HEK293 (cell line): ENCODE measurements at regions not wholly inside any gene's neighbourhood (a gene's known extent, or its start where the extent isn't known, plus 50 kb on each side); places are given as distances from the start of the nearest gene placed in this dataset.

ENCODE experiments used
- CTCF ChIA-PET: fragments of 350-600 bp; formaldehyde crosslinking; extraction: SDS; loops from one replicate; lab custom pipeline; 2021; ENCODE audit warnings: antibody characterized with exemption; lab: Yijun Ruan, JAX
- POLR2A ChIA-PET: fragments of 300-600 bp; formaldehyde crosslinking; extraction: SDS; loops from one replicate; lab custom pipeline; 2020; ENCODE audit warnings: antibody characterized with exemption, inconsistent platforms; lab: Yijun Ruan, JAX
- H3K27ac ChIP-seq: fragments of 200-500 bp; sonication (Bioruptor generic); 2 replicates; pipeline ENCODE4 v1.5.1; 2014; ENCODE audit warnings: low read depth, low read length, control low read depth, inconsistent platforms; ENCODE audit errors: extremely low read depth
- H3K36me3 ChIP-seq, 2 experiments: fragments of 200-500 bp in 1 of 2; sonication (Bioruptor generic) in 1 of 2; 1 replicate in 1 of 2; 2 replicates in 1 of 2; pipeline ENCODE4 v1.5.1; 2014 to 2017; ENCODE audit warnings: inconsistent platforms in 2 of 2, low read length in 2 of 2; ENCODE audit not compliant: control insufficient read depth in 2 of 2, insufficient read depth in 1 of 2
- H3K4me1 ChIP-seq: fragments of 200-500 bp; sonication (Bioruptor generic); 2 replicates; pipeline ENCODE4 v1.5.1; 2014; ENCODE audit warnings: mild to moderate bottlenecking, low read length, inconsistent platforms; ENCODE audit not compliant: control insufficient read depth, insufficient read depth
- H3K4me3 ChIP-seq: 2 replicates; pipeline ENCODE4 v1.5.1; 2011; ENCODE audit warnings: low read depth, mild to moderate bottlenecking, control low read depth, low read length, moderate library complexity
- H3K9me3 ChIP-seq: fragments of 200-500 bp; sonication (Bioruptor generic); 2 replicates; pipeline ENCODE4 v1.5.1; 2014; ENCODE audit warnings: low read depth, low read length, inconsistent platforms; ENCODE audit not compliant: control insufficient read depth, insufficient read depth
- FEZF1 ChIP-seq: fragments of 450-650 bp; formaldehyde crosslinking; IDR thresholded peaks from 2 replicates; pipeline ENCODE4 v1.5.1; 2016; ENCODE audit warnings: missing biosample characterization, missing genetic modification characterization
- GLI4 ChIP-seq: fragments of 450-650 bp; formaldehyde crosslinking; IDR thresholded peaks from 2 replicates; pipeline ENCODE4 v1.5.1; 2016; ENCODE audit warnings: missing biosample characterization, missing genetic modification characterization
- KLF7 ChIP-seq: fragments of 450-650 bp; formaldehyde crosslinking; IDR thresholded peaks from 2 replicates; pipeline ENCODE4 v1.5.1; 2016; ENCODE audit warnings: missing biosample characterization, missing genetic modification characterization, borderline replicate concordance
- SALL2 ChIP-seq: fragments of 450-650 bp; formaldehyde crosslinking; IDR thresholded peaks from 2 replicates; pipeline ENCODE4 v1.5.0; 2017; ENCODE audit warnings: missing biosample characterization, mild to moderate bottlenecking, missing genetic modification characterization, borderline replicate concordance
- SCRT1 ChIP-seq: fragments of 450-650 bp; formaldehyde crosslinking; IDR thresholded peaks from 2 replicates; pipeline ENCODE4 v1.5.1; 2016; ENCODE audit warnings: missing biosample characterization, missing genetic modification characterization, borderline replicate concordance
- ZBTB1 ChIP-seq: fragments of 450-650 bp; formaldehyde crosslinking; IDR thresholded peaks from 2 replicates; pipeline ENCODE4 v1.5.1; 2016; ENCODE audit warnings: missing biosample characterization, missing genetic modification characterization
- ZBTB21 ChIP-seq: fragments of 450-650 bp; formaldehyde crosslinking; IDR thresholded peaks from 2 replicates; pipeline ENCODE4 v1.5.1; 2017; ENCODE audit warnings: missing biosample characterization, missing genetic modification characterization
- ZNF114 ChIP-seq: fragments of 450-650 bp; formaldehyde crosslinking; IDR thresholded peaks from 2 replicates; pipeline ENCODE4 v1.5.0; 2017; ENCODE audit warnings: missing biosample characterization, missing genetic modification characterization
- ZNF140 ChIP-seq: fragments of 450-650 bp; formaldehyde crosslinking; IDR thresholded peaks from 2 replicates; pipeline ENCODE4 v1.5.1; 2016; ENCODE audit warnings: missing biosample characterization, missing genetic modification characterization
- ZNF169 ChIP-seq: fragments of 450-650 bp; formaldehyde crosslinking; IDR thresholded peaks from 2 replicates; pipeline ENCODE4 v1.5.1; 2016; ENCODE audit warnings: missing biosample characterization, missing genetic modification characterization
- ZNF18 ChIP-seq: fragments of 450-650 bp; formaldehyde crosslinking; IDR thresholded peaks from 2 replicates; pipeline ENCODE4 v1.5.1; 2016; ENCODE audit warnings: missing biosample characterization, missing genetic modification characterization
- ZNF214 ChIP-seq: fragments of 450-650 bp; formaldehyde crosslinking; IDR thresholded peaks from 2 replicates; pipeline ENCODE4 v1.5.1; 2017; ENCODE audit warnings: missing biosample characterization, mild to moderate bottlenecking, missing genetic modification characterization, borderline replicate concordance
- ZNF335 ChIP-seq: fragments of 450-650 bp; formaldehyde crosslinking; conservative IDR thresholded peaks from 2 replicates; pipeline ENCODE4 v1.5.1; 2016; ENCODE audit warnings: missing biosample characterization, missing genetic modification characterization
- ZNF416 ChIP-seq: fragments of 450-650 bp; formaldehyde crosslinking; IDR thresholded peaks from 2 replicates; pipeline ENCODE4 v1.5.1; 2016; ENCODE audit warnings: missing biosample characterization, missing genetic modification characterization
- ZNF433 ChIP-seq: fragments of 450-650 bp; formaldehyde crosslinking; IDR thresholded peaks from 2 replicates; pipeline ENCODE4 v1.5.1; 2016; ENCODE audit warnings: missing biosample characterization, missing genetic modification characterization, low read depth
- ZNF654 ChIP-seq: fragments of 450-650 bp; formaldehyde crosslinking; IDR thresholded peaks from 2 replicates; pipeline ENCODE4 v1.5.1; 2016; ENCODE audit warnings: low read depth, missing biosample characterization, missing genetic modification characterization
- ZNF704 ChIP-seq: fragments of 450-650 bp; formaldehyde crosslinking; IDR thresholded peaks from 2 replicates; pipeline ENCODE4 v1.5.1; 2016; ENCODE audit warnings: missing biosample characterization, missing genetic modification characterization
- ZSCAN18 ChIP-seq: fragments of 450-650 bp; formaldehyde crosslinking; IDR thresholded peaks from 2 replicates; pipeline ENCODE4 v1.5.1; 2016; ENCODE audit warnings: missing biosample characterization, missing genetic modification characterization
- ZSCAN30 ChIP-seq: fragments of 450-650 bp; IDR thresholded peaks from 2 replicates; pipeline ENCODE4 v1.5.1; 2018; ENCODE audit warnings: missing biosample characterization, mild to moderate bottlenecking, missing genetic modification characterization, moderate library complexity
- ZSCAN5A ChIP-seq: fragments of 450-650 bp; formaldehyde crosslinking; IDR thresholded peaks from 2 replicates; pipeline ENCODE4 v1.5.1; 2016; ENCODE audit warnings: missing biosample characterization, missing genetic modification characterization

- no peaks in the 10 kb centered on the region for H3K36me3 ChIP-seq
- H3K4me3 ChIP-seq, result no peak overlapping the region
- no peak overlapping the region for H3K27ac ChIP-seq
- no peaks in the 10 kb centered on the region for H3K4me1 ChIP-seq
- H3K9me3 ChIP-seq, result no peaks in the 10 kb centered on the region
- CTCF ChIA-PET, result no interaction called here
- POLR2A ChIA-PET, result no interaction called here
- TF ChIP-seq ZNF140 (tag by site-specific recombination) (no peak), ZSCAN5A (tag by site-specific recombination) (no peak), SCRT1 (tag by site-specific recombination) (no peak), ZNF169 (tag by site-specific recombination) (no peak), GLI4 (tag by site-specific recombination) (no peak), KLF7 (tag by site-specific recombination) (no peak), ZBTB21 (tag by site-specific recombination) (no peak), FEZF1 (tag by site-specific recombination) (no peak), ZNF433 (tag by site-specific recombination) (no peak), ZNF114 (tag by site-specific recombination) (no peak)
- TF ChIP-seq, all 188 proteins: peak for 0
Observed at GRCh38 chr9:101912698-101913097, 174.3 kb upstream of the GRIN3A start.

GRCh38 chr9:101907466-101907865, 169.0 kb upstream of the GRIN3A start:
- Histone ChIP-seq H3K9me3 (no peaks in the 10 kb centered on the region), H3K4me3 (no peak overlapping the region)
- CTCF ChIA-PET, result no interaction called here
- TF ChIP-seq ZNF140 (tag by site-specific recombination) (no peak), ZSCAN30 (tag by site-specific recombination) (no peak), SALL2 (tag by site-specific recombination) (no peak), ZNF704 (tag by site-specific recombination) (no peak), ZNF416 (no peak), ZNF335 (tag by site-specific recombination) (no peak), ZBTB1 (no peak), ZSCAN18 (tag by site-specific recombination) (no peak), ZNF18 (tag by site-specific recombination) (no peak), ZNF654 (tag by site-specific recombination) (no peak), ZNF214 (no peak)
- TF ChIP-seq, all 188 proteins: peak for 0
- Histone ChIP-seq H3K36me3 (no peaks in the 10 kb centered on the region), H3K27ac (no peak overlapping the region), H3K4me1 (no peaks in the 10 kb centered on the region)
- POLR2A ChIA-PET, result no interaction called here
